Skin epidermis (tissue), 12 donors: ENCODE measurements at regions not wholly inside any gene's neighbourhood (a gene's known extent, or its start where the extent isn't known, plus 50 kb on each side); places are given as distances from the start of the nearest gene placed in this dataset.
"Not testable (repeated sequence)": the region's sequence is repeated elsewhere in the genome, so short reads cannot be mapped to it uniquely, and the experiment has no call there.

ENCODE experiments used
- H3K27ac ChIP-seq, 21 experiments: fragments of 200-600 bp; sonication (generic) in 11 of 21; one replicate each; pipeline ENCODE4 v1.5.0; 2020; ENCODE audit warnings: mild to moderate bottlenecking in 3 of 21, inconsistent platforms in 2 of 21, moderate library complexity in 2 of 21
- H3K4me3 ChIP-seq, 7 experiments: fragments of 200-600 bp; sonication (generic) in 2 of 7; one replicate each; pipeline ENCODE4 v1.5.0; 2020; ENCODE audit warnings: inconsistent platforms in 2 of 7, mild to moderate bottlenecking in 2 of 7, moderate library complexity in 1 of 7

DNA sequence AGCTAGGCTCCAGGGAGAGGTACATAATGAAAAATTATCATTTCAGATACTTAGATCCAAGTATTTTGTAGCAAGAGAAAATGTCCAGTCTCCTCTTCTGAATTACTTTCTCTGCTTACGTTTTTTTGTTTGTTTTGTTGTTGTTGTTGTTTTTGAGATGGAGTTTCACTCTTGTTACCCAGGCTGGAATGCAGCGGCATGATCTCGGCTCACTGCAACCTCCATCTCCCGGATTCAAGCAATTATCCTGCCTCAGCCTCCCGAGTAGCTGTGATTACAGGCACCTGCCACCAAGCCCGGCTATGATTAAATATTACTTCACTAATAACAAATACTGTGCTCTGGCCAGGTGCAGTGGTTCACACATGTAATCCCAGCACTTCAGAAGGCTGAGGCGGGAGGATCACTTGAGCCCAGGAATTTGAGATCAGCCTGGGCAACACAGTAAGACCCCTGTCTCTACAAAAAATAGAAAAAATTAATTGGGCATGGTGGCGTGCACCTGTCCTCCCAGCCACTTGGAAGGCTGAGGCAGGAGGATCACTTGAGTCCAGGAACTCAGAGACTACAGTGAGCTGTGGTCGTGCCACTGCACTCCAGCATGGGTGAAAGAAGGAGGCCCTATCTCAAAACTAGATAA, 155.0 kb upstream of the JARID2 start:
- Histone ChIP-seq H3K27ac (peak overlapping the region in 17 of 21 experiments; percentile 6 to 80 (median 68)), H3K4me3 (no peak overlapping the region)

DNA sequence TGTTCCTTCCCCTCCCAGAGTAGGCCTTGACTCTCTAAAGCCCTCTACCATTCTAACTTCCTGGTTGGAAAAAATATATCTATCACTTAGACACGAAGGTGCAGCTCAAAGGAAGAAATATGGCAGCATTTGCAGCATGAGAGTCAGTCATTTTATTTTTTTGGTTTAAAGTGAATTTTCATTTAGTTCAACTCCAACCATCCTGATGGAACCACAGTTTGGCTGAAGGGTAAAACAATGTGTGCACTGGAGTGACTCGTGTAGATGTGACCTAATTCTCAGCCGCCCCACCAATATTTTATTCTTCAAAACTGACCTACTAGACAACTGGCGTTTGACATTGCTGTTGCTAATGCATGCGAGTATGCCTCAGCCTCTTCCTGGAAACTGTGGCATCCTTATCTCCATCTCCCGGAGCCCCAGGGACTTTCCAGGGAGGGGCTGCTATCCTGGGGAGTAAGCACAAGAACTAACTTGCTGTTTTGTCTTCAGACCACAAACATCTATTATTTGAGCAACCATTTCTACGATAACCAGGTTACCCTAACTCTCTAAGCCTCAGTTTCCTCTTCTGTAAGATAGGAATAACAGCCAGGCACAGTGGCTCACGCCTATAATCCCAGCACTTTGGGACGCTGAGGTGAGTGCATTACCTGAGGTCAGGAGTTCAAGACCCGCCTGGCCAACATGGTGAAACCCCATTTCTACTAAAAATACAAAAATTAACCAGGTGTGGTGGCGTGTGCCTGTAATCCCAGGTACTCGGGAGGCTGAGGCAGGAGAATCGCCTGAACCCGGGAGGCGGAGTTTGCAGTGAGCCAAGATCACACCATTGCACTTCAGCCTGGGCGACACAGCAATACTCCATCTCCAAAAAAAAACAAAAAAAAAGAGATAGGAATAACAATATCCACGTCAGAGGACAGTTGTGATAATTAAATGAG, 148.7 kb upstream of the JARID2 start:
- Histone ChIP-seq H3K4me3 (no peak overlapping the region), H3K27ac (peak overlapping the region in 3 of 21 experiments; percentile 3 to 57 (median 18))

DNA sequence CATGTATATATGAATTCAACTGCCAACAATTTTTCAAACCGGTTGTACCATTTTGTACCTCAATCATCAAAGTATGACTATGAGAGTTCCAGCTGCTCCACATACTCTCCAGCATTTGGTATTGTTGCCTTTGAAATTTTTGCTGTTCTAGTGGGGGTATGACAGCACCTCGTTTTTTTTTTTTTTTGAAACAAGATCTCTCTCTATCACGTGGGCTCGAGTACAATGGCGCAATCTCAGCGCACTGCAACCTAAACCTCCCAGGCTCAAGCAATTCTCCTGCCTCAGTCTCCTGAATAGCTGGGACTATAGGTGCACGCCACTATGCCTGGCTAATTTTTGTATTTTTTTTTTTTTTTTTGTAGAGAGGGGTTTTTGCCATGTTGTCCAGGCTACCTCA, 144.7 kb upstream of the JARID2 start:
- no peak overlapping the region for H3K27ac ChIP-seq
- H3K4me3 ChIP-seq: no peak overlapping the region

DNA sequence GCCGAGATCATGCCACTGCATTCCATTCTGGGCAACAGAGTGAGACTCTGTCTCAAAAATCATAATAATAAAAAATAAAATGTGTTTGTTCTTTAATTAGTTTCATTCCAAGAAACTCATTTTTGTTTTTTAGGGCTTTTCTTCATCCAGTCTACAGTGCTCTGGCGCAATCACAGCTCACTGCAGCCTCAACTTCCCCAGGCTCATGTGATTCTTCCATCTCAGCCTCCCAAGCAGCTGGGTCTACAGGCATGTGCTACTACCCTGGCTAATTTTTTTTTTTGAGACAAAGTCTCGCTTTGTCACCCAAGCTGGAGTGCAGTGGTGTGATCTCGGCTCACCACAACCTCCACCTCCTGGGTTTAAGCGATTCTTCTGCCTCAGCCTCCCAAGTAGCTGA, 143.6 kb upstream of the JARID2 start:
- Histone ChIP-seq H3K4me3 (no peak overlapping the region), H3K27ac (no peak overlapping the region)

DNA sequence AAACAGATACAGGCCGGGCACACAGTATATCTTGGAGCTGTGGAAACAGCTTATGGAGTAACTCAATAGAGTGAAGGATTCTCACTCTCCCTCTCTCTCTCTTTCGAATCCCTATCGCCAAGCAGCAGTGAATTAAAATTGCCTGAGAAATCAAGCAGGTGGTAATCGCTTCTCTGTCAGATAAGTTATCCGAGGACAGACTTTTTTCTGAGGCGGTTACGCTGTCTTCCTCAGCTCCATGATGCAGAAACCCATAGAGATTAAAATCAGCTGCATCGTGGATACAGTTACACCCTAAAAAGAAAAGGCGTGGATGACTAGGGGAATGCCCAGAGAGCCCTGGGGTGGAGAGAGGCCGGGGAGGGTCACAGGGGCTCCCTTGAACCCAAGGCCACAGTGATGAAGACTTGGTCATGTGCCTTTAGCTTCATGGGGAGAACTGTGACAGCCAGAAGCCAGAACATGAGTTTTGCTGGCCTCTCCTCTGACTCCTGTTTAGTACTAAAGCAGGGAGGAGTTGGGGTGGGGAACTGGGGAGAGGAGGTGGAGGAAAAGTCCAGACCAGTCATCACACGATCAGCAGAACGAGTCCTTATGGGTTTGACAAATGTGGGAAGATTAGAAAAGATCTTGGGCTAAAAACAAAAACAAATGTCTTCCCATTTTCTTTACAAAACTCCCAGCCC, 138.8 kb upstream of the JARID2 start:
- Histone ChIP-seq H3K27ac (peak overlapping the region in 9 of 21 experiments; percentile 3 to 63 (median 49)), H3K4me3 (no peak overlapping the region)

DNA sequence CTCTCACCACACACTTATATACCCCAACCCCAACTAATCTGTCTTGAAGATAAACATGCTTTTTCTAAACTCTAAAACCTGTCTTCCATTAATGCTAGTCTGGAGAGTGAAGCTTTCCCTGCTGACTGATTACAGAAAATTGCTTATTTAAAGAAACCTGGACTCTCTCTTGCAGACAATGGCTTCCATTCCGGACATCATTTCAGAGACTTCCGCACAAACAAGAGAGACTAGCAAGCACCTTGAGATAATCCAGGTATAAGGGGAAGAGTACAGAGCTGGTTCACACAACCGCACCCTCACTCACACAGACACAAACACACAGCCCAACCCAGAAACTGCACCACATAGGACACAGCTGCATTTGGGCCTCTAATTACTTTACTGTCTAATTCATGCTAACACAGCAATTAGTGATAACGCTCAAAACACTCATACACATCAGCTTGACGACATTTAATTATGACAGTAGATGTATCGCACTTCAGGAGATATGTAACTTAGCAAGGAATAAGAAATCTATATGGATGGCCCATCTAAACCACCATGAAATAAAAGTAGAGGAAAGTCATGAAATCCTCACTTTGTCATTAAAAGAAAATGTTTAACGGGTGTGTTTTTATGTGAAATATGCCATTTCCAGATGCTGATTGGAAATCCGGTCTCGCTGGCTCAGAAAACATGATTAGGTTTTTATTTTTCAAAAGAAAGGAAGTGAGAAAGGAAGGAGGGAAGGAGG, 138.1 kb upstream of the JARID2 start:
- peak overlapping the region in 7 of 21 experiments; percentile 23 to 63 (median 53) for H3K27ac ChIP-seq
- H3K4me3 ChIP-seq: no peak overlapping the region

DNA sequence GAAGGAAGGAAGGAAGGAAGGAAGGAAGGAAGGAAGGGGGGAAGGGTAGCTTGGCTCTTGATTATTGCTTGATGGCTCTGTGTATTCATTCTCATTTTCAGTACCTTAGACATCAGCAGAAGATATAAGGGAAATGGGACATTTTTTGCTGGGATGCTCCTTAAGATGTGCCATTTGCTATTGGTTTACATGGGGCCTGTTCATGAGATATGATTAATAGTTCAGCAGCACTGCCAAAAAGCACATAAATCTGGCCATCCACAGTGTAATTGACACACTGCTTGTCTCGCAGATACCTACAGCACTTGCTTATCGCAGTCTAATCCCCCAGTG, 137.5 kb upstream of the JARID2 start:
- peak overlapping the region in 2 of 21 experiments; percentile 2 to 19 for H3K27ac ChIP-seq
- H3K4me3 ChIP-seq: no peak overlapping the region

DNA sequence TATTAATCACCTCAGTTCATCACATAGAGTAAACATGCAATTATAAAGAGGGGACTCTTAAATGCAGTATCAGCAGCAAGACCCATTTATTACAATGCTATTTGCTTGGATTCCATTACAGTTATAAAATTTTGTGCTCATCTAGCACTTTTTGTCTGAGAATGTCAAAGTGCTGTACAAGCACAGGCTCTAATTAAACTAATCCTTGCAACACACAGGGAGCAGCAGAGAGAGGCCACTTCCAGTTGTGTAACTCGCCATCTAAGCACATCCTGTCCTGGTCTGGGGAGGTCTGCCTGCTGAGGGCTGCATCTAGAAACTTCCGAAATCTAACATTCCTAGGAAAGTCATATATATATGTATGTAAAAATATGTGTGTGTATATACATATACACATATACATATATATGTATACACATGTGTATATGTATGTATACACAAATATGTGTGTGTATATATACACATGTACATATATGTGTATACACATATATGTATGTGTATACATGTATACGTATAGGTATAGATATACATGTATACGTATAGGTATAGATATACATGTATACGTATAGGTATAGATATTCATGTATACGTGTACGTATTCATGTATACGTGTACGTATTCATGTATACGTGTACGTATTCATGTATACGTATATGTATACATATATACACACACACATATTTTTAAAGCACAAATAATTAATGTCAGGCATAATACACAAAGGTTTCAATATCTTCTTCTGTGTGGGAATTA, 136.4 kb upstream of the JARID2 start:
- H3K4me3 ChIP-seq: no peak overlapping the region
- no peak overlapping the region for H3K27ac ChIP-seq

DNA sequence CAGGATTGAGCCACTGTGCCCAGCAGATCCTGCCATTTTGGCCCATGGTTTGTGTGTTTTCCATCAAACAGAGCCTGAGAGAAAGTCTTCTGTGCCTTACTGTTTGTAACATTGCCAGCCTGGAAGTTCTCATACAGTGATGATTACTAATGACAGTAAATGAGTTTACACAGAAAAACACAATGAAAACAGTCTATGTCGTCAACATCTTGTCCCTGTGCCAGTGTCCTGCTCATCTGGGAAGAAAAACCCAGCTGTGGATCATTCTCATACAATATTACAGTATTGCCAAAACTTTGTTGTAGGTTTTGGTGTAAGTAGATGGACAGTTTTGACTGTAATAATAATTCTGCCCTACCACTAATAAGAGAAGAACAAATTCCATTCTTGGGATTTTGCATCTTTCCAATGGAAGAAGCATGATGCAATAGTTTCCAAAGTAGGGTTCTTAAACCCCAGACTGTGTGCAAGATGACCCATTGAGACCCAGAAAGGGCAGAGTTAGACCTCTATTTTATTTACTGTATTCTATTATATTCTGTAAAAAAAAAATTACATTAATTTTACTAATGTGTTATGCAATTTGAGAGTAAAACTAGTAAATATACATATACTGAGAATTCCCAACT, 135.0 kb upstream of the JARID2 start:
- H3K4me3 ChIP-seq: no peak overlapping the region
- no peak overlapping the region for H3K27ac ChIP-seq

DNA sequence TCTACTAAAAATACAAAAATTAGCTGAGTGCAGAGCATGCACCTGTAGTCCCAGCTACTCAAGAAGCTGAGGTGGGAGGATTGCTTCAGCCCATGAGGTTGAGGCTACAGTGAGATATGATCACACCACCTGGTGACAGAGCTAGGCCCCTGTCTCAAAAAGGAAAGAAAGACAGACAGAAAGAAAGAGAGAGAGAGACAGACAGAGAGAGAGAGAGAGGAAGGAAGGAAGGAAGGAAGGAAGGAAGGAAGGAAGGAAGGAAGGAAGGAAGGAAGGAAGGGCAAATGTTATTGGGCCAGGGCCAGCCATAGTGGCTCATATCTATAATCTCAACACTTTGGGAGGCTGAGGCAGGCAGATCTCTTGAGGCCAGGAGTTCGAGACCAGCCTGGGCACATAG, 134.3 kb upstream of the JARID2 start:
- not testable (repeated sequence) for H3K4me3 ChIP-seq, H3K27ac ChIP-seq

DNA sequence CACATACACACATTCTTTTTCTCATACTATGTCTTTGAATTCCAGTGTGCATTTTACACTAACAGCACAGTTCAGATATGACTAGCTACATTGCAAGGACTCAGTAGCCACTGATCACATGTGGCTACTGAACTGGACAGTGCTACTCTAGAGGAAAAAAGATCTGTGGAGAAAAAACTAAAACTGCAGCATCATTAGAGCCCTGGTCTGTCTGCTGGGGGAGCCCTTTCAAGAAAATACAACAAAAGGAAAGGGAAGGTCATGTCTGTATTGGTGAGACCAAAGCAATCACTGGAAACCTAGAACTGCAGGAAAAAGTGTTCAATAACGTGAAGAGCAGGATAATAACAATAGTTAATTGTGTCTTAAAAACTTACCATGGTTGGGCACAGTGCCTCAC, 132.3 kb upstream of the JARID2 start:
- H3K27ac ChIP-seq: no peak overlapping the region
- H3K4me3 ChIP-seq: no peak overlapping the region

DNA sequence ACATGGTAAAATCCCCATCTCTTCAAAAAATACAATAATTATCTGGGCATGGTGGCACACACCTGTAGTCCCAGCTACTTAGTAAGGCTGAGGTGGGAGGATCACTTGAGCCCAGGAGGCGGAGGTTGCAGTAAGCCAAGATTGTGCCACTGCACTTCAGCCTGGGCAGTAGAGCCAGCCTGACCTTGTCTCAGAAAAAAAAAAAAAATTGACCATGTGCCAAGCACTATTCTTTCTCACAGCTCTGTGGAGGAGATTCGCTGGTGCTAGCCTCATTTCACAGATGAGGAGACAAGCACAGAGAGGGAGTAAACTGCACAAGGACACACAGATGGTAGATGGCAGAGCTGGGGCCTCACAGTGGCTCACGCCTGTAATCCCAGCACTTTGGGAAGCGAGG, 131.8 kb upstream of the JARID2 start:
- H3K27ac ChIP-seq: no peak overlapping the region
- no peak overlapping the region for H3K4me3 ChIP-seq

DNA sequence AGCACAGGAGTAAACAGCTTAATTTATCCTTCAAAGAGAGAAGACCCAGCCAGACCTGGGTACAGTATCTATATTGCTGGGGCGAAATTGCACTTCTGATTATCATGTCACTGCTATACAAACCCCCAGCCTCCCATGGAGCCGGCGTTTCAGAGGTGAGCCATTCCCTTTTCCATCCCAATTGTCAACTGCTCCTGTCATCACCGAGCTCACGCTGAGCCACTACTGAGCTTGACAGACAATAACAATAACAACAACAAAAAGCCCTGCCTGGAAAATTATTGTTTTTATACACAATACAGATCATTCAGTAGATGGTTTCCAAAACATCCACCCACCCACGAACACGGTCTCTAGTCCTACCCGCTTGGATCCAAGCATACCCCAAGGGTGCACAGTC, 129.0 kb upstream of the JARID2 start:
- no peak overlapping the region for H3K4me3 ChIP-seq
- H3K27ac ChIP-seq: no peak overlapping the region

DNA sequence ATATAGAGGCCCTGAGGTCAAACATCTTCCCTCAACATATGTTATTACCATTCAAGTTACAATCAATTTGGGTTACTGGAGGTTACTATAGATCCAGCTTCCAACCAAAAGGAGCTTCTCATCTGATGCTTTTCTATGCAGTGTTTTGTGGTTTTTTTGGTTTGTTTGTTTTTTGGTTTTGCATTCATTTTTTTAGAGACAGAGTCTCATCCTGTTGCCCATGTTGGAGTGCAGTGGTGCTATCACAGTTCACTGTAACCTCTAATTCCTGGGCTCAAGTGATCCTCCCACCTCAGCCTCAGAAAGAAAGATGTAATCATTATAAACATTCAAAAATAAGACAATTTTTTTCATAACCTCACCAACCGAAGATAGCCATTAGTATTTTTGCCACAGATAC, 124.4 kb upstream of the JARID2 start:
- Histone ChIP-seq H3K27ac (no peak overlapping the region), H3K4me3 (no peak overlapping the region)

DNA sequence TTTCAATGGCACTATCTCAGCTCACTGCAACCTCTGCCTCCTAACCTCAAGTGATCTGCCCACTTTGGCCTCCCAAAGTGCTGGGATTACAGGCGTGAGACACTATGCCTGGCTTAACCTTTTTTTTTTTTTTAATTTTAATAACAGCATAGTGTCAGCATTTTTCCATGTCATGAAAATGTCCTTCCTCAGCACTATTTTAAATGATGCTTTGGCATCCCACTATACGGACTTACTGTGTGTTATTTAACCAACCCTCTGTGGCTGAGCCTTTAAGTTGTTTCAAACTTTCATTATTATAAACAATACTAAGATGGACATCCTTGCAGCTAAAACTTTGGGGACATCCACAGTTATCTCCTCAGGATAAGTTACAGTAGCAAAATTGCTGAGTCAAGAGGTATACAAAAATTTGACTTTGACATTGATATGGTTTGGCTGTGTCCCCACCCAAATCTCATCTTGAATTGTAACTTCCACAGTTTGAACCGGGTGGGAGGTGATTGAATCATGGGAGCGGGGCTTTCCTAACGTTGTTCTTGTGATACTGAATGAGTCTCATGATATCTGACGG, 123.8 kb upstream of the JARID2 start:
- Histone ChIP-seq H3K27ac (no peak overlapping the region), H3K4me3 (no peak overlapping the region)

DNA sequence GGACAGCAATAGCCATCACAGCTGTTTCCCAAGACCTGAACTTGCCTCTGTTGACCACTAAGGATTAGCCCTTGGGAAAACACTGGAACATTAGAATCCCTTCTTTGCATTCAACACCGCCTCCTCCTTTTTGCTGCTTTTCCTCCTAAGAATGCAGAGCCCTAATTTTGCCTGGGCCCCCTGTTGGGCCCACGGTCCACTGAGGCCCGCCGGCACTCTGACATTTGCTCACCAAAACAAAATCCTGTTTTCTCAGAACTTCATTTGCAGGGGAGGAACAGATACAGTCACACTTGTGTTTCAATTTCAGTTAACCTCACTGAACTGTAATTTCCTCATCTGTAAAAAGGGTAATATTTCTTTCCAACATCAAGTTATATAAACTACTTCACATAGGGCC, 116.0 kb upstream of the JARID2 start:
- Histone ChIP-seq H3K4me3 (no peak overlapping the region), H3K27ac (peak overlapping the region in 1 of 21 experiments; percentile 40)

DNA sequence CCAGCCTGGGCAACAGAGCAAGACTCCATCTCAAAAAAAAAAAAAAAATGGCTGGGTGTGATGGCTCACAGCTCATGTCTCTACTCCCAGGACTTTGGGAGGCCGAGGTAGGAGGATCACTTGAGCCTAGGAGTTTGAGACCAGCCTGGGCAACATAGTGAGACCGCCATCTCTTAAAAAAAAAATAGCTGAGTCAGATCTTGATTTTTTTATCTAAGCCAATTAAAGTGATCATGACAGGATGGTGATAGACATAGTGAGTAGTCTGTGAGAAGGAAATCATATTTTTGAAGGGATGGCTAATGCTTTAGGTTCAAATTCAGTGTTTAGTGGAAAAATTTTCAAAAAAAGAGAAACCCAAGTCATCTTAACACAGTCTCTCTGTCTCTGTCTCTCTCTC, 114.6 kb upstream of the JARID2 start:
- Histone ChIP-seq H3K4me3 (no peak overlapping the region), H3K27ac (no peak overlapping the region)

DNA sequence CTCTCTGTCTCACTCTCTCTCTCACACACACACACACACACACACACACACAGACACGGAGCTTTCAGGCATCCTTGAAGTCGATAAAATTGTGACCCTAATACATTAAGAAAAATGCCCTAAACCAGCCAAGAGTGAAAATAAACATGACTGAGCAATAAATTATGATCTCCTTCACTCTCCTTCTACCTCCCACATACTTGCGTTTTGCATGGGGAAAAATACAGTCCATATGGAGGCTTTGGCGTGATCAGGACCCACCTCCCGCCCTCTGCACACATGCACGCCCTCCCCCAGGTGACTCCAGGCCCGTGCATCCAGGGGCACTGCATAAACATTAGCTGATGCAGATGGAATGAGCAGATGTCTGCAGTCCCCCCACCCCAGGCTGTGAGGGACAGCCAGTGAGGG, 114.2 kb upstream of the JARID2 start:
- peak overlapping the region in 5 of 21 experiments; percentile 34 to 80 (median 67) for H3K27ac ChIP-seq
- H3K4me3 ChIP-seq: no peak overlapping the region
